HEK293T (cell line): ENCODE measurements at regions not wholly inside any gene's neighbourhood (a gene's known extent, or its start where the extent isn't known, plus 50 kb on each side); places are given as distances from the start of the nearest gene placed in this dataset.

ENCODE experiments used
- BHLHE40 ChIP-seq: fragments of 450-650 bp; IDR thresholded peaks from 2 replicates; pipeline ENCODE4 v1.6.1; 2016; ENCODE audit warnings: mild to moderate bottlenecking, moderate library complexity, borderline replicate concordance
- CTBP1 ChIP-seq: fragments of 450-650 bp; IDR thresholded peaks from 2 replicates; pipeline ENCODE4 v1.6.1; 2016; ENCODE audit warnings: borderline replicate concordance
- FOXM1 ChIP-seq: fragments of 450-650 bp; IDR thresholded peaks from 2 replicates; pipeline ENCODE4 v1.6.1; 2017; ENCODE audit warnings: mild to moderate bottlenecking, borderline replicate concordance
- HDGF ChIP-seq: fragments of 450-650 bp; IDR thresholded peaks from 2 replicates; pipeline ENCODE4 v1.6.1; 2017; ENCODE audit warnings: antibody characterized with exemption, borderline replicate concordance
- LEF1 ChIP-seq: fragments of 450-650 bp; IDR thresholded peaks from 2 replicates; pipeline ENCODE4 v1.6.1; 2017; ENCODE audit warnings: mild to moderate bottlenecking, borderline replicate concordance

DNA sequence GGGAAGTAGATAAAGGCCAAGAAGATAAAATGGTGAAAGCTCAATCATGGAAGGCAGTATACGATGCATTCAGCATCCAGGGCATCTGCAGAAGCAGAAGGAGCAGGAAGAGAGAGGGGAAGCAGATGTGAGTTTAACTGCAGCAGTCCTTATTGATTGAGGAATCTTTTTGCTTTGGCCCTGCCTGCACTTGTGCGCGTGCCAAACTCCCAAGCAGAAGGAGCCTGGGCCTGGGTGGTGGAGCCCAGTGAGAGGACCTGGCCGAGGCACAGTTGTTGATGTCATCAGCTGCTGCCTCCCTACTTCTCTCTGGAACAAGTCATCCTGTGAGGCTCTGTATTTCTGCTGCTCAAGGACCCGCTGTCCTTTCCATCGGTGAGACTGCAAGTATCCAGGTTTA, 65.5 kb upstream of the ROPN1 start:
- no peak for TF ChIP-seq BHLHE40
- TF ChIP-seq HDGF: no peak
- no peak for TF ChIP-seq CTBP1
- TF ChIP-seq FOXM1: no peak
- TF ChIP-seq LEF1: no peak
